NB4 (cell line): ENCODE measurements at regions not wholly inside any gene's neighbourhood (a gene's known extent, or its start where the extent isn't known, plus 50 kb on each side); places are given as distances from the start of the nearest gene placed in this dataset.

Experiments used
- CTCF ChIP-seq: IDR thresholded peaks from one replicate; pipeline ENCODE4 v1.5.1; 2012; ENCODE audit warnings: low read depth, low read length
- POLR2A ChIP-seq: IDR thresholded peaks from 2 replicates; pipeline ENCODE4 v1.6.1; 2011; ENCODE audit warnings: mild to moderate bottlenecking; ENCODE audit not compliant: insufficient read length; ENCODE audit errors: extremely low read depth

GRCh38 chr5:60076746-60077145 is 183.2 kb upstream of the PDE4D start:
- TF ChIP-seq CTCF (no peak), POLR2A (no peak)
